Stomach (tissue), 4 donors: ENCODE measurements at regions not wholly inside any gene's neighbourhood (a gene's known extent, or its start where the extent isn't known, plus 50 kb on each side); places are given as distances from the start of the nearest gene placed in this dataset.

Experiments used
- EP300 ChIP-seq: sonication (generic); formaldehyde crosslinking; IDR thresholded peaks from one replicate; pipeline ENCODE4 v1.6.1; 2017; ENCODE audit warnings: antibody characterized with exemption
- POLR2A ChIP-seq, 4 donors: fragments of 450-650 bp; IDR thresholded peaks; one replicate each; pipeline ENCODE4 v1.6.1; 2016; ENCODE audit warnings: antibody characterized with exemption in 4 of 4, control low read depth in 2 of 4, mild to moderate bottlenecking in 1 of 4, moderate library complexity in 1 of 4
- POLR2AphosphoS5 ChIP-seq, 3 donors: sonication (generic); formaldehyde crosslinking; IDR thresholded peaks; one replicate each; pipeline ENCODE4 v1.6.1; 2016; ENCODE audit warnings: antibody characterized with exemption in 3 of 3
- TF ChIP-seq, protein P1 (sequence below), 7 experiments: fragments of 450-650 bp in 4 of 7; fragments of 200-600 bp in 3 of 7; sonication (generic) in 3 of 7; IDR thresholded peaks; one replicate each; pipeline ENCODE4 v1.5.1; 2016 to 2019; ENCODE audit warnings: antibody characterized with exemption in 7 of 7, control low read depth in 2 of 7, mild to moderate bottlenecking in 1 of 7

DNA sequence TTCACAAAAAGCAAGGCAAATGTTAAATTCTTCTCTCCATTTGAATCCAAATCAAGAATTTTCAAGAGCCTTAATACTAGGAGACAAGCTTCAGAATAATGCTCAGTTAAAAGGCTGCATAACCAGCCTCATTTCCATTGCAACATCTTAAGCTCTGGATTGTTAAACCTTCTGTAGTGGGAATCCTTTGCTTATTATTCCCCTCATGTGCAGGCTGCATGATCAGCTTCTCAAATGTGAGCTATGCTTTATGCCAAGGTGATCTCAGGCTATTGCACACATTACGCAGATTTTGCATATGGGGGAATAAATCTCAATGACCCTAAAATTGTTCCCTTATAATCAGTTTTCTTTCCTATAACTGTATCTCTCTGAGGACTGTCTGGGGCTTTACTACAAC lies 71.7 kb upstream of the CCDC196 start:
- TF ChIP-seq, protein P1, sequence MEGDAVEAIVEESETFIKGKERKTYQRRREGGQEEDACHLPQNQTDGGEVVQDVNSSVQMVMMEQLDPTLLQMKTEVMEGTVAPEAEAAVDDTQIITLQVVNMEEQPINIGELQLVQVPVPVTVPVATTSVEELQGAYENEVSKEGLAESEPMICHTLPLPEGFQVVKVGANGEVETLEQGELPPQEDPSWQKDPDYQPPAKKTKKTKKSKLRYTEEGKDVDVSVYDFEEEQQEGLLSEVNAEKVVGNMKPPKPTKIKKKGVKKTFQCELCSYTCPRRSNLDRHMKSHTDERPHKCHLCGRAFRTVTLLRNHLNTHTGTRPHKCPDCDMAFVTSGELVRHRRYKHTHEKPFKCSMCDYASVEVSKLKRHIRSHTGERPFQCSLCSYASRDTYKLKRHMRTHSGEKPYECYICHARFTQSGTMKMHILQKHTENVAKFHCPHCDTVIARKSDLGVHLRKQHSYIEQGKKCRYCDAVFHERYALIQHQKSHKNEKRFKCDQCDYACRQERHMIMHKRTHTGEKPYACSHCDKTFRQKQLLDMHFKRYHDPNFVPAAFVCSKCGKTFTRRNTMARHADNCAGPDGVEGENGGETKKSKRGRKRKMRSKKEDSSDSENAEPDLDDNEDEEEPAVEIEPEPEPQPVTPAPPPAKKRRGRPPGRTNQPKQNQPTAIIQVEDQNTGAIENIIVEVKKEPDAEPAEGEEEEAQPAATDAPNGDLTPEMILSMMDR (IDR thresholded peaks at IDR 0.05) = no peak
- TF ChIP-seq POLR2A (IDR thresholded peaks at IDR 0.05) (no peak), POLR2AphosphoS5 (IDR thresholded peaks at IDR 0.05) (no peak), EP300 (no peak)
